K562 (cell line): ENCODE measurements at regions not wholly inside any gene's neighbourhood (a gene's known extent, or its start where the extent isn't known, plus 50 kb on each side); places are given as distances from the start of the nearest gene placed in this dataset.

ENCODE experiments used
- ATAC-seq: fragments of 200-7000 bp; cut with Tn5 transposase; 3 replicates; pipeline ENCODE4 v1.9.1; 2020; ENCODE audit warnings: moderate library complexity
- BruUV-seq: library from RNA; stranded (reverse); fragments of 400-500 nt; replicated peaks from 2 replicates; lab custom pipeline; 2021; lab: Mats Ljungman, UMichigan
- CTCF ChIA-PET: fragments of 300-600 bp; formaldehyde crosslinking; extraction: SDS; loops from one replicate; lab custom pipeline; 2021; ENCODE audit warnings: low intra/inter-chr PET ratio; lab: Yijun Ruan, JAX
- POLR2A ChIA-PET: fragments of 300-600, 350-650 bp; sonication (Branson Sonifier 250); formaldehyde crosslinking; extraction: SDS; loops from one replicate; lab custom pipeline; 2021; ENCODE audit warnings: antibody characterized with exemption, inconsistent platforms; lab: Yijun Ruan, JAX
- DNase-seq, 4 experiments: peaks; one replicate each; pipeline versions ENCODE4 v3.0.0 to v3.0.0-alpha.2; 2011 to 2018; ENCODE audit warnings: low spot score in 3 of 4, mixed read lengths in 3 of 4; ENCODE audit errors: extremely low read depth in 1 of 4
- FAIRE-seq: peaks from 2 replicates; lab custom pipeline; 2011; peaks lifted over from hg19 to GRCh38; lab: Jason Lieb, UNC
- H2AFZ ChIP-seq: 2 replicates; pipeline ENCODE4 v1.6.0; 2011; ENCODE audit warnings: low read depth, low read length, control low read depth, inconsistent platforms
- H3K27ac ChIP-seq: fragments of 200-600 bp; 3 replicates; pipeline ENCODE4 v1.8.0; 2011; ENCODE audit warnings: low read depth, mild to moderate bottlenecking, control low read depth, inconsistent platforms, low read length, moderate library complexity, mixed read lengths; ENCODE audit errors: extremely low read depth
- H3K27me3 ChIP-seq, 2 experiments: fragments of 300-600 bp in 1 of 2; 2 replicates in 1 of 2; 3 replicates in 1 of 2; pipeline versions ENCODE4 v1.6.0 to v1.8.0; 2011; ENCODE audit warnings: inconsistent platforms in 2 of 2, low read length in 2 of 2, mild to moderate bottlenecking in 1 of 2, mixed read lengths in 1 of 2, moderate library complexity in 1 of 2; ENCODE audit not compliant: control insufficient read depth in 2 of 2, insufficient read depth in 2 of 2
- H3K36me3 ChIP-seq: fragments of 300-600 bp; 3 replicates; pipeline ENCODE4 v1.8.0; 2011; ENCODE audit warnings: mild to moderate bottlenecking, low read length, inconsistent platforms; ENCODE audit not compliant: control insufficient read depth, insufficient read depth
- H3K4me1 ChIP-seq, 2 experiments: fragments of 200-600 bp in 1 of 2; replicated peaks in 1 of 2; 2 replicates in 1 of 2; 3 replicates in 1 of 2; pipeline versions ENCODE4 v1.5.1 to v1.8.0; 2011; ENCODE audit warnings: inconsistent platforms in 2 of 2, low read length in 2 of 2, mild to moderate bottlenecking in 1 of 2, mixed read lengths in 1 of 2, moderate library complexity in 1 of 2; ENCODE audit not compliant: control insufficient read depth in 2 of 2, insufficient read depth in 2 of 2
- H3K4me2 ChIP-seq: 2 replicates; pipeline ENCODE4 v1.6.1; 2011; ENCODE audit warnings: low read length, control low read depth, inconsistent platforms, mixed read lengths; ENCODE audit not compliant: insufficient read depth
- H3K4me3 ChIP-seq: fragments of 200-600 bp; sonication (generic), shearing (Covaris generic); 2 replicates; pipeline ENCODE4 v1.5.1; 2016; ENCODE audit warnings: control low read depth, inconsistent platforms
- H3K79me2 ChIP-seq: fragments of 200-600 bp; 3 replicates; pipeline ENCODE4 v1.8.0; 2011; ENCODE audit warnings: low read length, inconsistent platforms; ENCODE audit not compliant: control insufficient read depth, insufficient read depth
- H3K9ac ChIP-seq, 2 experiments: 2 replicates each; pipeline versions ENCODE4 v1.6.0 to v1.6.1; 2011; ENCODE audit warnings: low read depth in 2 of 2, low read length in 2 of 2, control low read depth in 1 of 2, inconsistent platforms in 1 of 2, mild to moderate bottlenecking in 1 of 2, mixed read lengths in 1 of 2; ENCODE audit not compliant: insufficient read depth in 1 of 2
- H3K9me1 ChIP-seq: one replicate; pipeline ENCODE4 v1.6.0; 2011; ENCODE audit warnings: inconsistent platforms, mild to moderate bottlenecking, low read length, moderate library complexity; ENCODE audit not compliant: control insufficient read depth, insufficient read depth
- H3K9me3 ChIP-seq: replicated peaks from 2 replicates; pipeline ENCODE4 v1.5.1; 2011; ENCODE audit warnings: low read depth, low read length, inconsistent platforms; ENCODE audit not compliant: control insufficient read depth, insufficient read depth
- H4K20me1 ChIP-seq: replicated peaks from 2 replicates; pipeline ENCODE4 v1.6.1; 2011; ENCODE audit warnings: low read length, inconsistent platforms, mixed read lengths; ENCODE audit not compliant: control insufficient read depth, insufficient read depth
- CBFA2T3 ChIP-seq: fragments of 450-650 bp; IDR thresholded peaks from 2 replicates; pipeline ENCODE4 v1.6.1; 2017
- FOXJ3 ChIP-seq: sonication (generic); formaldehyde crosslinking; IDR thresholded peaks from 2 replicates; pipeline ENCODE4 v1.4.0; 2020; ENCODE audit warnings: mild to moderate bottlenecking, missing genetic modification reagents
- MYC ChIP-seq, 2 experiments: fragments of 250-450 bp in 1 of 2; sonication (Bioruptor Pico) in 1 of 2; IDR thresholded peaks; 2 replicates each; pipeline versions ENCODE4 v1.5.1 to v1.6.1; 2012 to 2021; ENCODE audit warnings: low read depth in 2 of 2, borderline replicate concordance in 1 of 2, improper control_type of control experiment in 1 of 2, low read length in 1 of 2, mild to moderate bottlenecking in 1 of 2, moderate library complexity in 1 of 2
- RBBP5 ChIP-seq: fragments of 200-600 bp; sonication (generic); IDR thresholded peaks from 2 replicates; pipeline ENCODE4 v1.6.1; 2012; ENCODE audit warnings: borderline replicate concordance, mild to moderate bottlenecking, low read length, control low read depth, inconsistent platforms; ENCODE audit not compliant: insufficient read depth, poor library complexity, severe bottlenecking
- RBM34 ChIP-seq: fragments of 200-400 bp; formaldehyde crosslinking; IDR thresholded peaks from 2 replicates; pipeline ENCODE4 v1.6.1; 2018; ENCODE audit warnings: low read length, borderline replicate concordance; ENCODE audit not compliant: insufficient read depth
- SMAD1 ChIP-seq: fragments of 150-350 bp; IDR thresholded peaks from 2 replicates; pipeline ENCODE4 v1.6.1; 2014; ENCODE audit warnings: low read length, low read depth; ENCODE audit not compliant: partially characterized antibody
- ZNF212 ChIP-seq: fragments of 450-650 bp; formaldehyde crosslinking; IDR thresholded peaks from 2 replicates; pipeline ENCODE4 v1.4.0; 2020; ENCODE audit warnings: mild to moderate bottlenecking
- ZNF274 ChIP-seq: IDR thresholded peaks from 2 replicates; pipeline ENCODE4 v1.6.1; 2011; ENCODE audit warnings: low read depth, mild to moderate bottlenecking, low read length, moderate library complexity, borderline replicate concordance
- ZNF766 ChIP-seq: fragments of 200-800 bp; sonication (Bioruptor generic); conservative IDR thresholded peaks from 2 replicates; pipeline ENCODE4 v1.6.1; 2016; ENCODE audit warnings: missing genetic modification characterization, missing compliant biosample characterization
- WGBS: fragments of 100-300 bp; shearing (Covaris generic); methylation state at CpG from one replicate; pipeline ENCODE4 v1.1.6; 2016; ENCODE audit warnings: low coverage, mixed read lengths; ENCODE audit not compliant: insufficient coverage; ENCODE audit errors: missing lambda C conversion rate; 5-methylcytosine and 5-hydroxymethylcytosine counted together
- in situ Hi-C: fragments of 300-500 bp; cut with MboI; formaldehyde crosslinking; loops from 4 replicates; pipeline ENCODE4 v1.15.0; 2018; ENCODE audit warnings: inconsistent platforms, mixed read lengths
- intact Hi-C: fragments of 100-400 bp; cut with micrococcal nuclease; formaldehyde crosslinking; loops from 2 replicates; pipeline ENCODE4 v1.14.2; 2022
- TF ChIP-seq, protein P1 (sequence below): sonication (generic); formaldehyde crosslinking; IDR thresholded peaks from 2 replicates; pipeline ENCODE4 v1.4.0; 2020; ENCODE audit warnings: mild to moderate bottlenecking, missing genetic modification reagents
- TF ChIP-seq, protein P2 (sequence below), 2 experiments: IDR thresholded peaks; 2 replicates each; pipeline ENCODE4 v1.6.1; 2012; ENCODE audit warnings: improper control_type of control experiment in 2 of 2, low read depth in 2 of 2, low read length in 2 of 2, borderline replicate concordance in 1 of 2
- TF ChIP-seq, protein P3 (sequence below), 2 experiments: fragments of 450-650 bp in 1 of 2; sonication (generic) in 1 of 2; formaldehyde crosslinking in 1 of 2; IDR thresholded peaks in 1 of 2; conservative IDR thresholded peaks in 1 of 2; 2 replicates each; pipeline versions ENCODE4 v1.6.1 to v1.8.1; 2016 to 2023; ENCODE audit warnings: mild to moderate bottlenecking in 2 of 2, moderate library complexity in 2 of 2, inconsistent platforms in 1 of 2, missing genetic modification reagents in 1 of 2
- TF ChIP-seq, protein P4 (sequence below): sonication (generic); formaldehyde crosslinking; IDR thresholded peaks from 2 replicates; pipeline ENCODE4 v1.8.0; 2022; ENCODE audit warnings: mild to moderate bottlenecking, low read depth, missing genetic modification reagents
- TF ChIP-seq, protein P5 (sequence below): fragments of 250-450 bp; sonication (Bioruptor Pico); IDR thresholded peaks from 2 replicates; pipeline ENCODE4 v1.5.0; 2021

DNA sequence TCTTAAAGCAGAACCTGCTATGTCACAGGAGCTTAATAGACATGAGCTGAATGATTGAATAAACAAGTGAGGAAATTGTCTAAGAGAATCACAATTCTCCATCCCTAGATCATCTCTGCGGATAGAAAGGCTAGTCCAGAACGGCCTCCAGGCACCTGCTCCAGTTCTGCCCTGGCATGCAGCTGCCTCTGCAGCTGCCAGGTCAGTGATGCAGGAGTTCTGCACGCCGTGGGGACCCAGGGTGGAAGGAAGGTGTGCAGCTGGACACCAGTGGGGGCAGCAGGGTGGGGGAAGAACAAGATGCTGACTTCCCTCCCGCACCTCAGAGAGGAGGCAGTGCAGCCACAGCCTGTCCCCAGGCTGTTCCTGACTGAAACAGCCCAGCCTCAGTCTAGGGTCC lies 192.1 kb upstream of the NCAM1 start:
- no peak for FAIRE-seq
- WGBS: 0% methylated on average over 5 of the region's 5 CpGs
- TF ChIP-seq, protein P1, sequence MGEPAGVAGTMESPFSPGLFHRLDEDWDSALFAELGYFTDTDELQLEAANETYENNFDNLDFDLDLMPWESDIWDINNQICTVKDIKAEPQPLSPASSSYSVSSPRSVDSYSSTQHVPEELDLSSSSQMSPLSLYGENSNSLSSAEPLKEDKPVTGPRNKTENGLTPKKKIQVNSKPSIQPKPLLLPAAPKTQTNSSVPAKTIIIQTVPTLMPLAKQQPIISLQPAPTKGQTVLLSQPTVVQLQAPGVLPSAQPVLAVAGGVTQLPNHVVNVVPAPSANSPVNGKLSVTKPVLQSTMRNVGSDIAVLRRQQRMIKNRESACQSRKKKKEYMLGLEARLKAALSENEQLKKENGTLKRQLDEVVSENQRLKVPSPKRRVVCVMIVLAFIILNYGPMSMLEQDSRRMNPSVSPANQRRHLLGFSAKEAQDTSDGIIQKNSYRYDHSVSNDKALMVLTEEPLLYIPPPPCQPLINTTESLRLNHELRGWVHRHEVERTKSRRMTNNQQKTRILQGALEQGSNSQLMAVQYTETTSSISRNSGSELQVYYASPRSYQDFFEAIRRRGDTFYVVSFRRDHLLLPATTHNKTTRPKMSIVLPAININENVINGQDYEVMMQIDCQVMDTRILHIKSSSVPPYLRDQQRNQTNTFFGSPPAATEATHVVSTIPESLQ: no peak
- TF ChIP-seq CBFA2T3: no peak
- TF ChIP-seq, protein P2, sequence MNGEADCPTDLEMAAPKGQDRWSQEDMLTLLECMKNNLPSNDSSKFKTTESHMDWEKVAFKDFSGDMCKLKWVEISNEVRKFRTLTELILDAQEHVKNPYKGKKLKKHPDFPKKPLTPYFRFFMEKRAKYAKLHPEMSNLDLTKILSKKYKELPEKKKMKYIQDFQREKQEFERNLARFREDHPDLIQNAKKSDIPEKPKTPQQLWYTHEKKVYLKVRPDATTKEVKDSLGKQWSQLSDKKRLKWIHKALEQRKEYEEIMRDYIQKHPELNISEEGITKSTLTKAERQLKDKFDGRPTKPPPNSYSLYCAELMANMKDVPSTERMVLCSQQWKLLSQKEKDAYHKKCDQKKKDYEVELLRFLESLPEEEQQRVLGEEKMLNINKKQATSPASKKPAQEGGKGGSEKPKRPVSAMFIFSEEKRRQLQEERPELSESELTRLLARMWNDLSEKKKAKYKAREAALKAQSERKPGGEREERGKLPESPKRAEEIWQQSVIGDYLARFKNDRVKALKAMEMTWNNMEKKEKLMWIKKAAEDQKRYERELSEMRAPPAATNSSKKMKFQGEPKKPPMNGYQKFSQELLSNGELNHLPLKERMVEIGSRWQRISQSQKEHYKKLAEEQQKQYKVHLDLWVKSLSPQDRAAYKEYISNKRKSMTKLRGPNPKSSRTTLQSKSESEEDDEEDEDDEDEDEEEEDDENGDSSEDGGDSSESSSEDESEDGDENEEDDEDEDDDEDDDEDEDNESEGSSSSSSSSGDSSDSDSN (IDR thresholded peaks at IDR 0.05; ENCODE audit: borderline replicate concordance in 1 of 2, low read depth in 2 of 2, low read length in 2 of 2): no peak
- no peak for TF ChIP-seq ZNF766 (CRISPR knock-in tag)
- TF ChIP-seq FOXJ3: no peak
- TF ChIP-seq, protein P3, sequence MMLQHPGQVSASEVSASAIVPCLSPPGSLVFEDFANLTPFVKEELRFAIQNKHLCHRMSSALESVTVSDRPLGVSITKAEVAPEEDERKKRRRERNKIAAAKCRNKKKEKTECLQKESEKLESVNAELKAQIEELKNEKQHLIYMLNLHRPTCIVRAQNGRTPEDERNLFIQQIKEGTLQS (IDR thresholded peaks at IDR 0.05): no peak
- TF ChIP-seq, protein P3 (CRISPR knock-in tag; conservative IDR thresholded peaks at IDR 0.05): no peak
- TF ChIP-seq, protein P4, sequence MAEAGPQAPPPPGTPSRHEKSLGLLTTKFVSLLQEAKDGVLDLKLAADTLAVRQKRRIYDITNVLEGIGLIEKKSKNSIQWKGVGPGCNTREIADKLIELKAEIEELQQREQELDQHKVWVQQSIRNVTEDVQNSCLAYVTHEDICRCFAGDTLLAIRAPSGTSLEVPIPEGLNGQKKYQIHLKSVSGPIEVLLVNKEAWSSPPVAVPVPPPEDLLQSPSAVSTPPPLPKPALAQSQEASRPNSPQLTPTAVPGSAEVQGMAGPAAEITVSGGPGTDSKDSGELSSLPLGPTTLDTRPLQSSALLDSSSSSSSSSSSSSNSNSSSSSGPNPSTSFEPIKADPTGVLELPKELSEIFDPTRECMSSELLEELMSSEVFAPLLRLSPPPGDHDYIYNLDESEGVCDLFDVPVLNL: no peak
- TF ChIP-seq ZNF212 (CRISPR knock-in tag): no peak
- TF ChIP-seq ZNF274: no peak
- no peak for TF ChIP-seq SMAD1
- TF ChIP-seq, protein P5, sequence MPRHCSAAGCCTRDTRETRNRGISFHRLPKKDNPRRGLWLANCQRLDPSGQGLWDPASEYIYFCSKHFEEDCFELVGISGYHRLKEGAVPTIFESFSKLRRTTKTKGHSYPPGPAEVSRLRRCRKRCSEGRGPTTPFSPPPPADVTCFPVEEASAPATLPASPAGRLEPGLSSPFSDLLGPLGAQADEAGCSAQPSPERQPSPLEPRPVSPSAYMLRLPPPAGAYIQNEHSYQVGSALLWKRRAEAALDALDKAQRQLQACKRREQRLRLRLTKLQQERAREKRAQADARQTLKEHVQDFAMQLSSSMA: no peak
- no peak for TF ChIP-seq RBBP5
- no peak for TF ChIP-seq MYC (IDR thresholded peaks at IDR 0.05; ENCODE audit: low read depth, low read length)
- no peak for TF ChIP-seq MYC (CRISPR knock-in tag; IDR thresholded peaks at IDR 0.05; ENCODE audit: borderline replicate concordance, low read depth)
- TF ChIP-seq RBM34: no peak

More for the DNA sequence above, 192.1 kb upstream of the NCAM1 start:
- no peaks in the 10 kb centered on the region for H3K4me1 ChIP-seq
- no peak overlapping the region for H3K4me2 ChIP-seq
- no peaks in the 10 kb centered on the region; the same call in 1 of the 2 replicates for H4K20me1 ChIP-seq
- DNase-seq (no peak), ATAC-seq (no peak)
- peaks cover 2 to 16% of the 10 kb centered on the region in 2 experiments; a peak in 2 of 5 replicates for H3K27me3 ChIP-seq
- no peak overlapping the region for H3K27ac ChIP-seq
- POLR2A ChIA-PET: interaction anchor here (0.9 to 1.6 kb wide), 2 partner anchors 11 to 14 kb away, joined by 3 to 4 read pairs; no protein-coding TSS in a partner anchor
- BruUV-seq: no TSS peak
- CTCF ChIA-PET: no interaction called here
- no peaks in the 10 kb centered on the region for H3K9me3 ChIP-seq
- H3K9ac ChIP-seq: no peak overlapping the region
- no peaks in the 10 kb centered on the region for H3K36me3 ChIP-seq
- H2AFZ ChIP-seq: no peak overlapping the region
- H3K4me3 ChIP-seq: no peak overlapping the region
- in situ Hi-C loops (no loop called here), intact Hi-C loops (no loop called here)
- no peaks in the 10 kb centered on the region for H3K79me2 ChIP-seq
- H3K9me1 ChIP-seq: no peaks in the 10 kb centered on the region
